ENCODE measurements at regions not wholly inside any gene's neighbourhood (a gene's known extent, or its start where the extent isn't known, plus 50 kb on each side); places are given as distances from the start of the nearest gene placed in this dataset.
"Not testable (repeated sequence)": the region's sequence is repeated elsewhere in the genome, so short reads cannot be mapped to it uniquely, and the experiment has no call there.

GRCh38 chr7:123327661-123328060 lies 127.9 kb upstream of the SLC13A1 start:
- FAIRE-seq (no peak), DNase-seq (ENCODE audit: extremely low spot score, insufficient read length, low read depth) (no peak)

- no peak for DNase-seq (ENCODE audit: extremely low spot score, insufficient read length, low read depth)
- no peak for FAIRE-seq
Measured at GRCh38 chr7:123324283-123324682, 124.5 kb upstream of the SLC13A1 start.

- no peak for DNase-seq (ENCODE audit: extremely low spot score, insufficient read length, low read depth)
- no peak for FAIRE-seq
Measured at GRCh38 chr7:123323689-123324088, 123.9 kb upstream of the SLC13A1 start.

- not testable (repeated sequence) for DNase-seq (ENCODE audit: extremely low spot score, insufficient read length, low read depth); FAIRE-seq
Measured at GRCh38 chr7:123321578-123321977, 121.8 kb upstream of the SLC13A1 start.

- FAIRE-seq: no peak
Measured at GRCh38 chr7:123319911-123320310, 120.1 kb upstream of the SLC13A1 start.

GRCh38 chr7:123314886-123315285 lies 115.1 kb upstream of the SLC13A1 start:
- FAIRE-seq: no peak
- DNase-seq (ENCODE audit: extremely low spot score, insufficient read length, low read depth): no peak

More at GRCh38 chr7:123319911-123320310, 120.1 kb upstream of the SLC13A1 start:
- DNase-seq (ENCODE audit: extremely low spot score, insufficient read length, low read depth): no peak

- DNase-seq (ENCODE audit: extremely low spot score, insufficient read length, low read depth): no peak
- peak; percentile 15 for FAIRE-seq
Measured at GRCh38 chr7:123308254-123308951, 108.6 kb upstream of the SLC13A1 start.

- DNase-seq (ENCODE audit: extremely low spot score, insufficient read length, low read depth) (no peak), FAIRE-seq (no peak)
Measured at GRCh38 chr7:123305840-123306375, 106.1 kb upstream of the SLC13A1 start.

GRCh38 chr7:123303926-123304325 lies 104.2 kb upstream of the SLC13A1 start:
- no peak for FAIRE-seq

GRCh38 chr7:123296965-123297364 lies 97.2 kb upstream of the SLC13A1 start:
- no peak for FAIRE-seq
- no peak for DNase-seq (ENCODE audit: extremely low spot score, insufficient read length, low read depth)

More at GRCh38 chr7:123303926-123304325, 104.2 kb upstream of the SLC13A1 start:
- DNase-seq (ENCODE audit: extremely low spot score, insufficient read length, low read depth): no peak

- DNase-seq (ENCODE audit: extremely low spot score, insufficient read length, low read depth): no peak
- FAIRE-seq: no peak
Measured at GRCh38 chr7:123293710-123294109, 93.9 kb upstream of the SLC13A1 start.

- DNase-seq (ENCODE audit: extremely low spot score, insufficient read length, low read depth): no peak
- no peak for FAIRE-seq
Measured at GRCh38 chr7:123292227-123292626, 92.5 kb upstream of the SLC13A1 start.

GRCh38 chr7:123289200-123289599 lies 89.4 kb upstream of the SLC13A1 start:
- FAIRE-seq: no peak
- no peak for DNase-seq (ENCODE audit: extremely low spot score, insufficient read length, low read depth)

- FAIRE-seq: no peak
- no peak for DNase-seq (ENCODE audit: extremely low spot score, insufficient read length, low read depth)
Measured at GRCh38 chr7:123285076-123285700, 85.4 kb upstream of the SLC13A1 start.

GRCh38 chr7:123283373-123283772 lies 83.6 kb upstream of the SLC13A1 start:
- FAIRE-seq (no peak), DNase-seq (ENCODE audit: extremely low spot score, insufficient read length, low read depth) (no peak)

GRCh38 chr7:123282181-123282580 lies 82.4 kb upstream of the SLC13A1 start:
- DNase-seq (ENCODE audit: extremely low spot score, insufficient read length, low read depth) (no peak), FAIRE-seq (no peak)

- DNase-seq (ENCODE audit: extremely low spot score, insufficient read length, low read depth) (no peak), FAIRE-seq (no peak)
Measured at GRCh38 chr7:123279949-123280348, 80.2 kb upstream of the SLC13A1 start.

GRCh38 chr7:123275036-123275753 lies 75.4 kb upstream of the SLC13A1 start:
- DNase-seq (ENCODE audit: extremely low spot score, insufficient read length, low read depth): no peak
- FAIRE-seq: no peak

- FAIRE-seq (no peak), DNase-seq (ENCODE audit: extremely low spot score, insufficient read length, low read depth) (no peak)
Measured at GRCh38 chr7:123273185-123273584, 73.4 kb upstream of the SLC13A1 start.

- no peak for FAIRE-seq
- DNase-seq (ENCODE audit: extremely low spot score, insufficient read length, low read depth): no peak
Measured at GRCh38 chr7:123271856-123272255, 72.1 kb upstream of the SLC13A1 start.

GRCh38 chr7:123271231-123271630 lies 71.5 kb upstream of the SLC13A1 start:
- DNase-seq (ENCODE audit: extremely low spot score, insufficient read length, low read depth) (no peak), FAIRE-seq (no peak)

Measured in GM18507 (cell line).